Left forelimb (tissue), 1 donor: ENCODE measurements at regions not wholly inside any gene's neighbourhood (a gene's known extent, or its start where the extent isn't known, plus 50 kb on each side); places are given as distances from the start of the nearest gene placed in this dataset.

ENCODE experiments used
- DNase-seq: peaks from one replicate; pipeline ENCODE4 v3.0.0-alpha.2; 2018; ENCODE audit warnings: low spot score

GRCh38 chr18:2424420-2424819, 146.9 kb downstream of the METTL4 start:
- DNase-seq = no peak

GRCh38 chr18:2425426-2426317, 145.6 kb downstream of the METTL4 start:
- no peak for DNase-seq

GRCh38 chr18:2430191-2430590, 141.1 kb downstream of the METTL4 start:
- no peak for DNase-seq

- no peak for DNase-seq
Observed at GRCh38 chr18:2431806-2432205, 139.5 kb downstream of the METTL4 start.

GRCh38 chr18:2433366-2433765, 137.9 kb downstream of the METTL4 start:
- no peak for DNase-seq

GRCh38 chr18:2441544-2441943, 129.8 kb downstream of the METTL4 start:
- DNase-seq = no peak

GRCh38 chr18:2442006-2442405, 129.3 kb downstream of the METTL4 start:
- no peak for DNase-seq

GRCh38 chr18:2442726-2443275, 128.5 kb downstream of the METTL4 start:
- DNase-seq = no peak

GRCh38 chr18:2444201-2444875, 127.0 kb downstream of the METTL4 start:
- no peak for DNase-seq

GRCh38 chr18:2448565-2449151, 122.6 kb downstream of the METTL4 start:
- no peak for DNase-seq

- DNase-seq = no peak
Observed at GRCh38 chr18:2451556-2451955, 119.7 kb downstream of the METTL4 start.

GRCh38 chr18:2459886-2460285, 111.4 kb downstream of the METTL4 start:
- no peak for DNase-seq

- DNase-seq = no peak
Observed at GRCh38 chr18:2466978-2467377, 104.3 kb downstream of the METTL4 start.

- no peak for DNase-seq
Observed at GRCh38 chr18:2468051-2468450, 103.3 kb downstream of the METTL4 start.

- no peak for DNase-seq
Observed at GRCh38 chr18:2471523-2471922, 99.8 kb downstream of the METTL4 start.

GRCh38 chr18:2478662-2479061, 92.6 kb downstream of the METTL4 start:
- DNase-seq = no peak

- DNase-seq = no peak
Observed at GRCh38 chr18:2480536-2480935, 90.8 kb downstream of the METTL4 start.

GRCh38 chr18:2482706-2483475, 88.4 kb downstream of the METTL4 start:
- DNase-seq = no peak

- no peak for DNase-seq
Observed at GRCh38 chr18:2485983-2486382, 85.3 kb downstream of the METTL4 start.

GRCh38 chr18:2486426-2486825, 84.9 kb downstream of the METTL4 start:
- DNase-seq = no peak
